H1 (cell line): ENCODE measurements at regions not wholly inside any gene's neighbourhood (a gene's known extent, or its start where the extent isn't known, plus 50 kb on each side); places are given as distances from the start of the nearest gene placed in this dataset.

ENCODE experiments used
- CTCF ChIA-PET: fragments of 300-600 bp; sonication (Branson Sonifier 250); formaldehyde crosslinking; loops from one replicate; lab custom pipeline; 2021; ENCODE audit not compliant: partially characterized antibody; lab: Charles Lee
- POLR2A ChIA-PET: fragments of 300-600 bp; sonication (Branson Sonifier 250); formaldehyde crosslinking; loops from one replicate; lab custom pipeline; 2021; ENCODE audit warnings: inconsistent platforms; ENCODE audit not compliant: partially characterized antibody; lab: Charles Lee
- DNase-seq, 2 experiments: peaks; one replicate each; pipeline versions ENCODE4 v3.0.0 to v3.0.0-alpha.2; 2010 to 2022; ENCODE audit warnings: low spot score in 2 of 2, low read depth in 1 of 2, mixed read lengths in 1 of 2
- FAIRE-seq: peaks from 2 replicates; lab custom pipeline; 2011; peaks lifted over from hg19 to GRCh38; lab: Jason Lieb, UNC
- H2AFZ ChIP-seq: 2 replicates; pipeline ENCODE4 v1.8.1; 2012; ENCODE audit warnings: low read length, inconsistent platforms
- H2AK5ac ChIP-seq: 2 replicates; pipeline ENCODE4 v1.6.1; 2013; ENCODE audit warnings: low read depth, low read length
- H2BK120ac ChIP-seq: replicated peaks from 2 replicates; pipeline ENCODE3; 2013; ENCODE audit warnings: low read depth, low read length, inconsistent platforms
- H2BK12ac ChIP-seq: 2 replicates; pipeline ENCODE4 v1.6.1; 2013; ENCODE audit warnings: low read depth, low read length
- H2BK15ac ChIP-seq: 2 replicates; pipeline ENCODE4 v1.6.1; 2013; ENCODE audit warnings: low read length
- H2BK20ac ChIP-seq: 2 replicates; pipeline ENCODE4 v1.6.1; 2013; ENCODE audit warnings: low read length
- H2BK5ac ChIP-seq: 2 replicates; pipeline ENCODE4 v1.6.1; 2013; ENCODE audit warnings: low read depth, low read length
- H3K14ac ChIP-seq: 2 replicates; pipeline ENCODE4 v1.6.1; 2013; ENCODE audit warnings: inconsistent platforms; ENCODE audit not compliant: insufficient read length
- H3K18ac ChIP-seq: 2 replicates; pipeline ENCODE4 v1.6.1; 2013; ENCODE audit warnings: low read length; ENCODE audit errors: extremely low read depth
- H3K23ac ChIP-seq: 2 replicates; pipeline ENCODE4 v1.6.1; 2013; ENCODE audit warnings: inconsistent platforms; ENCODE audit not compliant: insufficient read length
- H3K23me2 ChIP-seq: 2 replicates; pipeline ENCODE4 v1.6.1; 2013; ENCODE audit warnings: low read depth, low read length
- H3K27ac ChIP-seq: 2 replicates; pipeline ENCODE4 v1.6.1; 2011; ENCODE audit warnings: low read depth, low read length, inconsistent platforms
- H3K27me3 ChIP-seq, 4 experiments: replicated peaks in 1 of 4; 1 replicate in 1 of 4; 2 replicates in 3 of 4; pipeline versions ENCODE4 v1.6.1 to v1.8.1; 2011 to 2013; ENCODE audit warnings: low read length in 3 of 4, mild to moderate bottlenecking in 3 of 4, inconsistent platforms in 2 of 4, mixed read lengths in 2 of 4, moderate library complexity in 1 of 4; ENCODE audit not compliant: control insufficient read depth in 3 of 4, insufficient read depth in 3 of 4; ENCODE audit errors: extremely low read depth in 1 of 4
- H3K36me3 ChIP-seq, 4 experiments: 2 replicates each; pipeline versions ENCODE4 v1.6.1 to v1.8.1; 2011 to 2013; ENCODE audit warnings: mild to moderate bottlenecking in 4 of 4, low read length in 3 of 4, moderate library complexity in 2 of 4, control low read depth in 1 of 4, inconsistent platforms in 1 of 4; ENCODE audit not compliant: insufficient read depth in 4 of 4, control insufficient read depth in 2 of 4
- H3K4ac ChIP-seq: replicated peaks from 2 replicates; pipeline ENCODE3; 2013; ENCODE audit warnings: low read length, low read depth, mixed read lengths, inconsistent platforms; ENCODE audit not compliant: insufficient read length
- H3K4me1 ChIP-seq, 4 experiments: replicated peaks in 1 of 4; 1 replicate in 1 of 4; 2 replicates in 3 of 4; pipeline versions ENCODE4 v1.6.1 to v1.8.1; 2011 to 2013; ENCODE audit warnings: low read length in 3 of 4, inconsistent platforms in 2 of 4, mixed read lengths in 1 of 4; ENCODE audit not compliant: insufficient read depth in 4 of 4, control insufficient read depth in 3 of 4
- H3K4me2 ChIP-seq, 2 experiments: 2 replicates each; pipeline versions ENCODE4 v1.6.1 to v1.8.1; 2011 to 2013; ENCODE audit warnings: low read depth in 2 of 2, low read length in 2 of 2, control low read depth in 1 of 2, inconsistent platforms in 1 of 2, mild to moderate bottlenecking in 1 of 2; ENCODE audit not compliant: insufficient read depth in 1 of 2
- H3K4me3 ChIP-seq, 4 experiments: fragments of 200-600, 300-600 bp in 1 of 4; sonication (generic), shearing (Covaris generic), sonication (Bioruptor Twin) in 1 of 4; 2 replicates each; pipeline versions ENCODE4 v1.5.1 to v1.8.1; 2011 to 2016; ENCODE audit warnings: low read length in 4 of 4, low read depth in 3 of 4, control low read depth in 2 of 4, inconsistent platforms in 2 of 4, mild to moderate bottlenecking in 2 of 4, mixed read lengths in 1 of 4, moderate library complexity in 1 of 4; ENCODE audit not compliant: insufficient read depth in 2 of 4; ENCODE audit errors: extremely low read depth in 1 of 4
- H3K56ac ChIP-seq: replicated peaks from 2 replicates; pipeline ENCODE3; 2013; ENCODE audit warnings: low read depth, mild to moderate bottlenecking, mixed read lengths, low read length, inconsistent platforms; ENCODE audit not compliant: insufficient read length
- H3K79me1 ChIP-seq: 2 replicates; pipeline ENCODE4 v1.6.1; 2013; ENCODE audit warnings: low read depth, low read length, control low read depth
- H3K79me2 ChIP-seq, 2 experiments: 2 replicates each; pipeline versions ENCODE4 v1.6.1 to v1.8.1; 2012 to 2013; ENCODE audit warnings: low read length in 2 of 2, mild to moderate bottlenecking in 2 of 2, inconsistent platforms in 1 of 2; ENCODE audit not compliant: insufficient read depth in 2 of 2, control insufficient read depth in 1 of 2
- H3K9ac ChIP-seq, 4 experiments: replicated peaks in 1 of 4; 1 replicate in 1 of 4; 2 replicates in 3 of 4; pipeline versions ENCODE4 v1.6.1 to v1.8.1; 2011 to 2013; ENCODE audit warnings: low read depth in 3 of 4, low read length in 3 of 4, control low read depth in 2 of 4, mild to moderate bottlenecking in 2 of 4, moderate library complexity in 2 of 4, inconsistent platforms in 1 of 4; ENCODE audit errors: extremely low read depth in 1 of 4
- H3K9me3 ChIP-seq, 2 experiments: 2 replicates each; pipeline versions ENCODE4 v1.6.1 to v1.8.1; 2012 to 2013; ENCODE audit warnings: mild to moderate bottlenecking in 2 of 2, moderate library complexity in 2 of 2, control low read depth in 1 of 2, inconsistent platforms in 1 of 2, low read depth in 1 of 2, low read length in 1 of 2, mixed read lengths in 1 of 2; ENCODE audit not compliant: insufficient read depth in 2 of 2
- H4K20me1 ChIP-seq, 2 experiments: replicated peaks in 1 of 2; 2 replicates each; pipeline versions ENCODE3 to v1.8.1; 2011 to 2013; ENCODE audit warnings: inconsistent platforms in 2 of 2, low read length in 2 of 2, mild to moderate bottlenecking in 1 of 2; ENCODE audit not compliant: insufficient read depth in 2 of 2, control insufficient read depth in 1 of 2
- H4K5ac ChIP-seq: 2 replicates; pipeline ENCODE4 v1.6.1; 2013; ENCODE audit warnings: low read length, low read depth, mixed read lengths, inconsistent platforms; ENCODE audit not compliant: insufficient read length
- H4K8ac ChIP-seq: 2 replicates; pipeline ENCODE4 v1.8.0; 2013; ENCODE audit warnings: mild to moderate bottlenecking, moderate library complexity, low read length, inconsistent platforms; ENCODE audit not compliant: insufficient read depth; ENCODE audit errors: extremely low read depth
- H4K91ac ChIP-seq: replicated peaks from 2 replicates; pipeline ENCODE3; 2013; ENCODE audit warnings: low read length, mixed read lengths, inconsistent platforms; ENCODE audit not compliant: insufficient read length
- FOSL1 ChIP-seq: IDR thresholded peaks from 2 replicates; pipeline ENCODE4 v1.6.1; 2011; ENCODE audit warnings: mild to moderate bottlenecking, low read depth, low read length, moderate library complexity; ENCODE audit not compliant: insufficient read depth
- GTF2F1 ChIP-seq: IDR thresholded peaks from 2 replicates; pipeline ENCODE4 v1.6.1; 2012; ENCODE audit warnings: low read depth, low read length, improper control_type of control experiment, borderline replicate concordance
- HDAC2 ChIP-seq, 2 experiments: fragments of 300-600 bp in 1 of 2; sonication (generic) in 1 of 2; IDR thresholded peaks; 2 replicates each; pipeline ENCODE4 v1.6.1; 2011 to 2012; ENCODE audit warnings: low read depth in 2 of 2, low read length in 2 of 2, mild to moderate bottlenecking in 2 of 2, moderate library complexity in 2 of 2, borderline replicate concordance in 1 of 2, inconsistent platforms in 1 of 2
- NANOG ChIP-seq: IDR thresholded peaks from 2 replicates; pipeline ENCODE4 v1.6.1; 2011; ENCODE audit warnings: low read length, low read depth, mild to moderate bottlenecking, inconsistent platforms; ENCODE audit not compliant: insufficient read depth, poor library complexity, severe bottlenecking
- RBBP5 ChIP-seq: IDR thresholded peaks from 2 replicates; pipeline ENCODE4 v1.7.1; 2012; ENCODE audit warnings: low read depth, mild to moderate bottlenecking, inconsistent platforms, low read length, moderate library complexity, borderline replicate concordance
- RXRA ChIP-seq: IDR thresholded peaks from 2 replicates; pipeline ENCODE4 v1.6.1; 2011; ENCODE audit warnings: low read depth, mild to moderate bottlenecking, low read length, moderate library complexity; ENCODE audit not compliant: insufficient read depth
- WGBS, 2 experiments: shearing (Covaris generic) in 1 of 2; methylation state at CpG; one replicate each; pipeline versions ENCODE4 v1.1.6 to v1.1.7; 2013 to 2015; ENCODE audit warnings: low lambda C conversion rate in 2 of 2, mixed read lengths in 2 of 2, inconsistent platforms in 1 of 2, low coverage in 1 of 2, missing lambda C conversion rate in 1 of 2; ENCODE audit not compliant: insufficient replicate concordance in 2 of 2, insufficient coverage in 1 of 2, insufficient read length in 1 of 2; ENCODE audit errors: extremely low coverage in 1 of 2, missing lambda C conversion rate in 1 of 2; 5-methylcytosine and 5-hydroxymethylcytosine counted together

DNA sequence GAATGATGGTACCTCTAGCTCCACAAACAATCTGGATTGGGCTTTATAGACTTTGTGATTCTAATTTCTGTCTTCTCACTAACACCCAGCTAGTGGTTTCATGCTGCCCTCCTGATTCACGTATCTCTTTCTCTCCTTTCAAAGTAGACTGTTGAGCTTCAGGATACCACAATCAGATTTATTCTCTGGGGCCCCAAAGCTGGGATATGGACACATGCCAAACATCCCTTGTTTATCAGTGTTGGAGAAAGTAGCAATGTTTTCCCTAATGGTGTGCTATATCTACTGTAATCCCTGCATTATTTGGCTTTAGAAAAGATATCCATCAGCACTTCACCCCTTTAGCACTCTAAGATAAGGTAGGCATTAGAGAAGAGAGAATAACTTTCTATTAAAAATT, 361.0 kb downstream of the FGF10 start:
- Histone ChIP-seq H3K27me3 (no peaks in the 10 kb centered on the region), H3K4ac (no peak overlapping the region), H2AFZ (peak overlapping the region; percentile 49; the same call in 1 of the 2 replicates), H4K8ac (no peak overlapping the region), H3K27ac (no peak overlapping the region), H4K5ac (no peak overlapping the region), H3K9me3 (no peaks in the 10 kb centered on the region), H2BK20ac (no peak overlapping the region), H3K9ac (no peak overlapping the region), H3K14ac (no peak overlapping the region), H3K79me1 (no peaks in the 10 kb centered on the region), H2AK5ac (no peak overlapping the region), H3K4me3 (no peak overlapping the region), H3K4me1 (no peaks in the 10 kb centered on the region), H3K36me3 (no peaks in the 10 kb centered on the region), H2BK120ac (no peak overlapping the region), H3K56ac (no peak overlapping the region)
- 100% methylated on average over 1 of the region's 1 CpG; no CpG with 5 or more reads in 1 of the 2 experiments for WGBS, 2 experiments
- ChIA-PET CTCF (no interaction called here), POLR2A (no interaction called here)
- no peak for DNase-seq
- no peak for FAIRE-seq
- TF ChIP-seq NANOG: no peak
- TF ChIP-seq GTF2F1: no peak
- no peak for TF ChIP-seq HDAC2 (IDR thresholded peaks at IDR 0.05; ENCODE audit: borderline replicate concordance in 1 of 2, low read depth in 2 of 2, low read length in 2 of 2)
- TF ChIP-seq RBBP5: no peak
- TF ChIP-seq RXRA: no peak
- no peak for TF ChIP-seq FOSL1
- TF ChIP-seq, all 59 proteins: peak for 0
- no peak overlapping the region for H2BK5ac ChIP-seq
- no peak overlapping the region for H4K91ac ChIP-seq
- H4K20me1 ChIP-seq: no peaks in the 10 kb centered on the region
- no peak overlapping the region for H2BK12ac ChIP-seq
- no peak overlapping the region for H3K4me2 ChIP-seq
- H3K23ac ChIP-seq: no peak overlapping the region
- H3K23me2 ChIP-seq: no peaks in the 10 kb centered on the region
- H3K79me2 ChIP-seq: no peaks in the 10 kb centered on the region
- no peak overlapping the region for H2BK15ac ChIP-seq
- H3K18ac ChIP-seq: no peak overlapping the region
